SK-N-MC (cell line): ENCODE measurements at regions not wholly inside any gene's neighbourhood (a gene's known extent, or its start where the extent isn't known, plus 50 kb on each side); places are given as distances from the start of the nearest gene placed in this dataset.

Experiments used
- EZH2 ChIP-seq: fragments of 200-600 bp; sonication (generic); IDR thresholded peaks from one replicate; pipeline ENCODE4 v1.6.1; 2017; ENCODE audit warnings: antibody characterized with exemption
- FOXP2 ChIP-seq: optimal IDR thresholded peaks from 2 replicates; pipeline ENCODE3; 2011; ENCODE audit warnings: mild to moderate bottlenecking, moderate library complexity; ENCODE audit not compliant: insufficient read depth; ENCODE audit errors: extremely low read length, control extremely low read depth
- POLR2AphosphoS5 ChIP-seq: IDR thresholded peaks from 2 replicates; pipeline ENCODE4 v1.6.1; 2012; ENCODE audit warnings: mild to moderate bottlenecking, low read depth, low read length, borderline replicate concordance

- TF ChIP-seq POLR2AphosphoS5, result no peak
- TF ChIP-seq EZH2, result no peak
- no peak for TF ChIP-seq FOXP2
These were observed 489.1 kb upstream of the CELF2 start for GRCh38 chr10:10528563-10528910.
